ENCODE measurements at regions not wholly inside any gene's neighbourhood (a gene's known extent, or its start where the extent isn't known, plus 50 kb on each side); places are given as distances from the start of the nearest gene placed in this dataset.

DNA sequence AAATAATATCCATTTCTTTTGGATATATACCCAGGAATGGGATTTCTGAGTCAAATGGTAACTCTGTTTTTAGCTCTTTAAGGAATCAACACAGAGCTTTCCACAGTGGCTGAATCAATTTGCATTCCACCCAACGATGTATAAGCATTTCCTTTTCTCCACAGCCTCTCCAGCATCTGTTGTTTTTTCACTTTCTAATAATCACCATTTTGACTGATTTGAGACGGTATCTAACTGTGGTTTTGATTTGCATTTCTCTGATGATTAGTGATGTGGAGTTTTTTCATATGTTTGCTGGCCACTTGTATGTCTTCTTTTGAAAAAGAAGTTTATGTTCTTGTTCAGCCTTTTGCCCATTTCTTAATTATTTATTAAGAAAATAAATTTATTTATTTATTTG, 352.2 kb upstream of the OBI1 start:
- Histone ChIP-seq H3K4me3 (ENCODE audit: low read depth, low read length) (no peak overlapping the region), H3K36me3 (ENCODE audit: control insufficient read depth in 2 of 2, insufficient read depth in 1 of 2, low read length in 2 of 2) (no peaks in the 10 kb centered on the region), H3K4me1 (ENCODE audit: control insufficient read depth, insufficient read depth, low read length) (no peaks in the 10 kb centered on the region), H3K27ac (ENCODE audit: extremely low read depth, low read depth, low read length) (no peak overlapping the region), H3K9me3 (ENCODE audit: control insufficient read depth, insufficient read depth, low read depth, low read length) (no peaks in the 10 kb centered on the region)
- TF ChIP-seq ZEB2 (tag by site-specific recombination; IDR thresholded peaks at IDR 0.05) = no peak
- TF ChIP-seq, protein P1, sequence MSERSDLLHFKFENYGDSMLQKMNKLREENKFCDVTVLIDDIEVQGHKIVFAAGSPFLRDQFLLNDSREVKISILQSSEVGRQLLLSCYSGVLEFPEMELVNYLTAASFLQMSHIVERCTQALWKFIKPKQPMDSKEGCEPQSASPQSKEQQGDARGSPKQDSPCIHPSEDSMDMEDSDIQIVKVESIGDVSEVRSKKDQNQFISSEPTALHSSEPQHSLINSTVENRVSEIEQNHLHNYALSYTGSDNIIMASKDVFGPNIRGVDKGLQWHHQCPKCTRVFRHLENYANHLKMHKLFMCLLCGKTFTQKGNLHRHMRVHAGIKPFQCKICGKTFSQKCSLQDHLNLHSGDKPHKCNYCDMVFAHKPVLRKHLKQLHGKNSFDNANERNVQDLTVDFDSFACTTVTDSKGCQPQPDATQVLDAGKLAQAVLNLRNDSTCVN (tag by site-specific recombination; optimal IDR thresholded peaks at IDR 0.05) = no peak
- TF ChIP-seq TCF7L2 (IDR thresholded peaks at IDR 0.05; ENCODE audit: borderline replicate concordance, low read depth, low read length) = no peak
- TF ChIP-seq ZNF549 (tag by site-specific recombination; IDR thresholded peaks at IDR 0.05) = no peak
- no peak for TF ChIP-seq WT1 (tag by site-specific recombination; IDR thresholded peaks at IDR 0.05)
- TF ChIP-seq ZNF621 (tag by site-specific recombination; IDR thresholded peaks at IDR 0.05) = no peak
- TF ChIP-seq ZNF449 (tag by site-specific recombination; IDR thresholded peaks at IDR 0.05) = no peak
- TF ChIP-seq, protein P2, sequence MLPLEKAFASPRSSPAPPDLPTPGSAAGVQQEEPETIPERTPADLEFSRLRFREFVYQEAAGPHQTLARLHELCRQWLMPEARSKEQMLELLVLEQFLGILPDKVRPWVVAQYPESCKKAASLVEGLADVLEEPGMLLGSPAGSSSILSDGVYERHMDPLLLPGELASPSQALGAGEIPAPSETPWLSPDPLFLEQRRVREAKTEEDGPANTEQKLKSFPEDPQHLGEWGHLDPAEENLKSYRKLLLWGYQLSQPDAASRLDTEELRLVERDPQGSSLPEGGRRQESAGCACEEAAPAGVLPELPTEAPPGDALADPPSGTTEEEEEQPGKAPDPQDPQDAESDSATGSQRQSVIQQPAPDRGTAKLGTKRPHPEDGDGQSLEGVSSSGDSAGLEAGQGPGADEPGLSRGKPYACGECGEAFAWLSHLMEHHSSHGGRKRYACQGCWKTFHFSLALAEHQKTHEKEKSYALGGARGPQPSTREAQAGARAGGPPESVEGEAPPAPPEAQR (tag by site-specific recombination; IDR thresholded peaks at IDR 0.05) = no peak
- TF ChIP-seq HOXD13 (CRISPR knock-in tag; IDR thresholded peaks at IDR 0.05; ENCODE audit: borderline replicate concordance) = no peak
- no peak for TF ChIP-seq ZNF121 (tag by site-specific recombination; IDR thresholded peaks at IDR 0.05)
- TF ChIP-seq ZNF2 (tag by site-specific recombination; IDR thresholded peaks at IDR 0.05) = no peak
- TF ChIP-seq YY1 (tag by site-specific recombination; IDR thresholded peaks at IDR 0.05) = no peak
- no peak for TF ChIP-seq ZBTB21 (tag by site-specific recombination; IDR thresholded peaks at IDR 0.05)
- TF ChIP-seq ATF2 (tag by site-specific recombination; IDR thresholded peaks at IDR 0.05; ENCODE audit: low read depth) = no peak
- TF ChIP-seq ZNF19 (tag by site-specific recombination; IDR thresholded peaks at IDR 0.05; ENCODE audit: low read depth) = no peak
- no peak for TF ChIP-seq MYNN (tag by site-specific recombination; IDR thresholded peaks at IDR 0.05; ENCODE audit: borderline replicate concordance)
- no peak for TF ChIP-seq ZNF837 (tag by site-specific recombination; IDR thresholded peaks at IDR 0.05)
- no peak for TF ChIP-seq RBAK (tag by site-specific recombination; IDR thresholded peaks at IDR 0.05)
- TF ChIP-seq ZNF560 (tag by site-specific recombination; IDR thresholded peaks at IDR 0.05; ENCODE audit: borderline replicate concordance) = no peak
- TF ChIP-seq ZNF146 (tag by site-specific recombination; IDR thresholded peaks at IDR 0.05) = no peak
- ChIA-PET CTCF (no interaction called here), POLR2A (no interaction called here)

DNA sequence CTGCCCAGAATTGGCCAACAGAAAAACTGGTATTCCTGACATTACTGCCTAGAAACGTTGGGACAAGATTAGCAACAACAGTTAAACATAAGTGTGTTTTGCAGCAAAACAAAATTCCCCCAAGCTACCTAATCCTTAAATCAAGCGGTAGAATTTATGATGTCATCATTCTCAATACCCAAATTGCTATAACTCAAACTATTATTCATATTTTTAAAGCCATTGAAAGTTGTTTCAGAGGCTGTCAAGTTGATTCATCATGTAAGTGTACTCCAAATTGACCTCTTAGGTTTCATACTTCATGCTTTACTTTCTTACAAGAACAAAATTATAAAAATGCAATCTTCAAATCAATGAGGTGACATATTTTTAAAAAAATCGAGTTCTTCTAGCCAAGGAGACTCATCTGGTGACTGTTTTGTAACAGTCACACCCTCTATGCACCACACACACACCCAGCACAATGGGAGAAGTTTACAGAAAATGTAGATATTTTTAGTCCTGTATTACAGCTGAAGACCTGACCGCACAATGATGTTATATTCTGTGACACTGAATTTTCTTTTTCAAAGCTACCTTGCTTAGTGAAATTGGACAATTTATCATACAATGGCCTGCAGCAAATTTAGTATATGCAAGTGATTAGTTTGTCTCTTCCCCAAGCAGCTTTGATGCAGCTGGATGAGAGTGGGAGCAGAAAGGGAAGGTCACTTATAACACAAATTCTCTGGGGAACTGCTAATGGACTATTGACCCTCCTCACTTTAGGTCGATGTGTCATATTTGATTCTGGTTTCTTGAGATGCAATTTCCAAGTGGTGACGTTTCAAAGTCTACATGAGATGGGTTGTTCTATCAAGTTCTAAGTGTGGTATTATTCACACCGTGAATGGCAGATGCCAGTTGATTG, 345.3 kb upstream of the OBI1 start:
- Histone ChIP-seq H3K9me3 (ENCODE audit: control insufficient read depth, insufficient read depth, low read depth, low read length) (no peaks in the 10 kb centered on the region), H3K36me3 (ENCODE audit: control insufficient read depth in 2 of 2, insufficient read depth in 1 of 2, low read length in 2 of 2) (no peaks in the 10 kb centered on the region), H3K27ac (ENCODE audit: extremely low read depth, low read depth, low read length) (no peak overlapping the region), H3K4me1 (ENCODE audit: control insufficient read depth, insufficient read depth, low read length) (no peaks in the 10 kb centered on the region), H3K4me3 (ENCODE audit: low read depth, low read length) (no peak overlapping the region)
- ChIA-PET POLR2A (no interaction called here), CTCF (no interaction called here)
- TF ChIP-seq, protein P3, sequence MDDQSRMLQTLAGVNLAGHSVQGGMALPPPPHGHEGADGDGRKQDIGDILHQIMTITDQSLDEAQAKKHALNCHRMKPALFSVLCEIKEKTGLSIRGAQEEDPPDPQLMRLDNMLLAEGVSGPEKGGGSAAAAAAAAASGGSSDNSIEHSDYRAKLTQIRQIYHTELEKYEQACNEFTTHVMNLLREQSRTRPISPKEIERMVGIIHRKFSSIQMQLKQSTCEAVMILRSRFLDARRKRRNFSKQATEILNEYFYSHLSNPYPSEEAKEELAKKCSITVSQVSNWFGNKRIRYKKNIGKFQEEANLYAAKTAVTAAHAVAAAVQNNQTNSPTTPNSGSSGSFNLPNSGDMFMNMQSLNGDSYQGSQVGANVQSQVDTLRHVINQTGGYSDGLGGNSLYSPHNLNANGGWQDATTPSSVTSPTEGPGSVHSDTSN (CRISPR knock-in tag; IDR thresholded peaks at IDR 0.05) = no peak
- TF ChIP-seq, protein P4, sequence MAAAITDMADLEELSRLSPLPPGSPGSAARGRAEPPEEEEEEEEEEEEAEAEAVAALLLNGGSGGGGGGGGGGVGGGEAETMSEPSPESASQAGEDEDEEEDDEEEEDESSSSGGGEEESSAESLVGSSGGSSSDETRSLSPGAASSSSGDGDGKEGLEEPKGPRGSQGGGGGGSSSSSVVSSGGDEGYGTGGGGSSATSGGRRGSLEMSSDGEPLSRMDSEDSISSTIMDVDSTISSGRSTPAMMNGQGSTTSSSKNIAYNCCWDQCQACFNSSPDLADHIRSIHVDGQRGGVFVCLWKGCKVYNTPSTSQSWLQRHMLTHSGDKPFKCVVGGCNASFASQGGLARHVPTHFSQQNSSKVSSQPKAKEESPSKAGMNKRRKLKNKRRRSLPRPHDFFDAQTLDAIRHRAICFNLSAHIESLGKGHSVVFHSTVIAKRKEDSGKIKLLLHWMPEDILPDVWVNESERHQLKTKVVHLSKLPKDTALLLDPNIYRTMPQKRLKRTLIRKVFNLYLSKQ (tag by site-specific recombination; IDR thresholded peaks at IDR 0.05; ENCODE audit: borderline replicate concordance) = no peak
- TF ChIP-seq ZNF791 (tag by site-specific recombination; IDR thresholded peaks at IDR 0.05) (no peak), ZNF830 (tag by site-specific recombination; IDR thresholded peaks at IDR 0.05; ENCODE audit: low read depth) (no peak), RBAK (tag by site-specific recombination; IDR thresholded peaks at IDR 0.05) (no peak), GLIS2 (tag by site-specific recombination; IDR thresholded peaks at IDR 0.05) (no peak), ZNF701 (tag by site-specific recombination; IDR thresholded peaks at IDR 0.05) (no peak), ZNF274 (IDR thresholded peaks at IDR 0.05; ENCODE audit: low read length) (no peak), ZNF274 (tag by site-specific recombination; IDR thresholded peaks at IDR 0.05; ENCODE audit: borderline replicate concordance) (no peak)
